ENCODE measurements at regions not wholly inside any gene's neighbourhood (a gene's known extent, or its start where the extent isn't known, plus 50 kb on each side); places are given as distances from the start of the nearest gene placed in this dataset.

- TF ChIP-seq EZH2 (IDR thresholded peaks at IDR 0.05; ENCODE audit: insufficient read depth, poor library complexity, severe bottlenecking) = no peak
- no peak for TF ChIP-seq EZH2phosphoT487 (IDR thresholded peaks at IDR 0.05; ENCODE audit: insufficient read depth, low read depth)
These were observed 87.9 kb upstream of the ZNF217 start for GRCh38 chr20:53681352-53682212.
